Spleen (tissue), 7 donors: ENCODE measurements at regions not wholly inside any gene's neighbourhood (a gene's known extent, or its start where the extent isn't known, plus 50 kb on each side); places are given as distances from the start of the nearest gene placed in this dataset.

ENCODE experiments used
- POLR2A ChIP-seq, 3 donors: fragments of 450-650 bp; IDR thresholded peaks; one replicate each; pipeline ENCODE4 v1.5.1; 2017; ENCODE audit warnings: antibody characterized with exemption in 3 of 3, mild to moderate bottlenecking in 1 of 3
- POLR2AphosphoS5 ChIP-seq, 3 donors: sonication (generic); formaldehyde crosslinking; IDR thresholded peaks; one replicate each; pipeline ENCODE4 v1.5.1; 2017; ENCODE audit warnings: antibody characterized with exemption in 3 of 3
- TF ChIP-seq, protein P1 (sequence below), 11 experiments: fragments of 200-600 bp in 7 of 11; fragments of 450-650 bp in 4 of 11; sonication (generic) in 4 of 11; IDR thresholded peaks in 8 of 11; conservative IDR thresholded peaks in 3 of 11; 1 replicate in 7 of 11; 2 replicates in 4 of 11; pipeline versions ENCODE4 v1.4.0 to v1.8.0; 2016 to 2021; ENCODE audit warnings: antibody characterized with exemption in 11 of 11, inconsistent platforms in 4 of 11, mild to moderate bottlenecking in 1 of 11
- donor health status: DM: no; HTN: no; CAD: no; lungs with moderate emphysema.
- donor health status: DM: no; HTN: no; CAD: no.
- donor health status: DM: no; HTN: no; CAD: no.

- TF ChIP-seq, protein P1, sequence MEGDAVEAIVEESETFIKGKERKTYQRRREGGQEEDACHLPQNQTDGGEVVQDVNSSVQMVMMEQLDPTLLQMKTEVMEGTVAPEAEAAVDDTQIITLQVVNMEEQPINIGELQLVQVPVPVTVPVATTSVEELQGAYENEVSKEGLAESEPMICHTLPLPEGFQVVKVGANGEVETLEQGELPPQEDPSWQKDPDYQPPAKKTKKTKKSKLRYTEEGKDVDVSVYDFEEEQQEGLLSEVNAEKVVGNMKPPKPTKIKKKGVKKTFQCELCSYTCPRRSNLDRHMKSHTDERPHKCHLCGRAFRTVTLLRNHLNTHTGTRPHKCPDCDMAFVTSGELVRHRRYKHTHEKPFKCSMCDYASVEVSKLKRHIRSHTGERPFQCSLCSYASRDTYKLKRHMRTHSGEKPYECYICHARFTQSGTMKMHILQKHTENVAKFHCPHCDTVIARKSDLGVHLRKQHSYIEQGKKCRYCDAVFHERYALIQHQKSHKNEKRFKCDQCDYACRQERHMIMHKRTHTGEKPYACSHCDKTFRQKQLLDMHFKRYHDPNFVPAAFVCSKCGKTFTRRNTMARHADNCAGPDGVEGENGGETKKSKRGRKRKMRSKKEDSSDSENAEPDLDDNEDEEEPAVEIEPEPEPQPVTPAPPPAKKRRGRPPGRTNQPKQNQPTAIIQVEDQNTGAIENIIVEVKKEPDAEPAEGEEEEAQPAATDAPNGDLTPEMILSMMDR (IDR thresholded peaks at IDR 0.05 in 8 of 11, conservative IDR thresholded peaks at IDR 0.05 in 3 of 11): no peak
- TF ChIP-seq POLR2A (IDR thresholded peaks at IDR 0.05): no peak
- TF ChIP-seq POLR2AphosphoS5 (IDR thresholded peaks at IDR 0.05): no peak
Observed at GRCh38 chr15:95584088-95584487, 746.4 kb upstream of the NR2F2 start.
